Type B pancreatic cell (in vitro differentiated cells): ENCODE measurements at regions not wholly inside any gene's neighbourhood (a gene's known extent, or its start where the extent isn't known, plus 50 kb on each side); places are given as distances from the start of the nearest gene placed in this dataset.

Experiments used
- DNase-seq: peaks from one replicate; pipeline ENCODE4 v3.0.0; 2021; ENCODE audit warnings: mixed read lengths; ENCODE audit not compliant: unreplicated experiment; ENCODE audit errors: extremely low spot score
- H3K27ac Mint-ChIP-seq: 2 replicates; pipeline ENCODE4 v1.8.0; 2021; ENCODE audit warnings: mild to moderate bottlenecking, mixed read lengths
- H3K27me3 Mint-ChIP-seq: 2 replicates; pipeline ENCODE4 v1.8.0; 2021; ENCODE audit warnings: mixed read lengths
- H3K36me3 Mint-ChIP-seq: 2 replicates; pipeline ENCODE4 v1.8.0; 2021; ENCODE audit warnings: mixed read lengths
- H3K4me1 Mint-ChIP-seq: one replicate; pipeline ENCODE4 v1.8.0; 2021; ENCODE audit warnings: mixed read lengths; ENCODE audit not compliant: unreplicated experiment
- H3K4me3 Mint-ChIP-seq: 2 replicates; pipeline ENCODE4 v1.8.0; 2021; ENCODE audit warnings: mild to moderate bottlenecking, mixed read lengths
- H3K9me3 Mint-ChIP-seq: 2 replicates; pipeline ENCODE4 v1.8.0; 2021; ENCODE audit warnings: mixed read lengths
- CTCF ChIP-seq: fragments of 200-600 bp; sonication (generic); conservative IDR thresholded peaks from 2 replicates; pipeline ENCODE4 v1.5.0; 2021; ENCODE audit warnings: antibody characterized with exemption, mild to moderate bottlenecking

DNA sequence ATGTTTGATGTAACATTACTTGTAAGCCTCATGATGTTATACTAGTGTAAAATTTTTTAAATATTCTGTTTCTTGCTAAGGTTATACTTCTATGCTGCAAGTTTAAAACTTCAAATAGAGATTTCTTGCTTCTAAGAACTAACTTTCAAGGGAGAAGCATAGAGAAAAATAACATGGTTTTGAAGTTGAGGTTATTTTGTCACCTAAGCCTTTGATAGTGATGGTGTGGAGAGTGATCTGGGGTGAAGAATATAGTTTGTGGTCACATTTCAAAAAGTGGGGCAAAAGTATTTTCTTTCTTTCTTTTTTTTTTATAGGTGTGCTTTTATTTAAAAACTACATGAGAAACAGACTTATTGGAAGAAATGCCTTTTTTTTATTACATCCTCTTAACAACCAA lies 162.4 kb downstream of the GATA3 start:
- no peak overlapping the region for H3K4me3 Mint-ChIP-seq
- no peaks in the 10 kb centered on the region for H3K27me3 Mint-ChIP-seq
- peaks cover 4% of the 10 kb centered on the region for H3K4me1 Mint-ChIP-seq
- no peak for TF ChIP-seq CTCF
- no peaks in the 10 kb centered on the region for H3K36me3 Mint-ChIP-seq
- no peaks in the 10 kb centered on the region for H3K9me3 Mint-ChIP-seq
- DNase-seq = no peak
- H3K27ac Mint-ChIP-seq = no peak overlapping the region

GRCh38 chr10:8221451-8221850 lies 167.0 kb downstream of the GATA3 start:
- Mint-ChIP-seq H3K4me3 (no peak overlapping the region), H3K4me1 (no peaks in the 10 kb centered on the region), H3K27me3 (peaks cover 4% of the 10 kb centered on the region), H3K9me3 (no peaks in the 10 kb centered on the region), H3K27ac (no peak overlapping the region), H3K36me3 (no peaks in the 10 kb centered on the region)
- no peak for DNase-seq
- TF ChIP-seq CTCF = no peak

GRCh38 chr10:8224591-8224990 lies 170.1 kb downstream of the GATA3 start:
- H3K36me3 Mint-ChIP-seq = no peaks in the 10 kb centered on the region
- H3K4me1 Mint-ChIP-seq = no peaks in the 10 kb centered on the region
- H3K27me3 Mint-ChIP-seq = peaks cover 4% of the 10 kb centered on the region
- no peak overlapping the region for H3K27ac Mint-ChIP-seq
- H3K4me3 Mint-ChIP-seq = no peak overlapping the region
- DNase-seq = no peak
- H3K9me3 Mint-ChIP-seq = no peaks in the 10 kb centered on the region
- TF ChIP-seq CTCF = no peak

- H3K36me3 Mint-ChIP-seq = no peaks in the 10 kb centered on the region
- no peaks in the 10 kb centered on the region for H3K9me3 Mint-ChIP-seq
- no peak for DNase-seq
- no peak overlapping the region for H3K27ac Mint-ChIP-seq
- no peaks in the 10 kb centered on the region for H3K4me1 Mint-ChIP-seq
- no peak for TF ChIP-seq CTCF
- no peak overlapping the region for H3K4me3 Mint-ChIP-seq
- peaks cover 4% of the 10 kb centered on the region for H3K27me3 Mint-ChIP-seq
Measured at GRCh38 chr10:8225187-8225586, 170.7 kb downstream of the GATA3 start.

DNA sequence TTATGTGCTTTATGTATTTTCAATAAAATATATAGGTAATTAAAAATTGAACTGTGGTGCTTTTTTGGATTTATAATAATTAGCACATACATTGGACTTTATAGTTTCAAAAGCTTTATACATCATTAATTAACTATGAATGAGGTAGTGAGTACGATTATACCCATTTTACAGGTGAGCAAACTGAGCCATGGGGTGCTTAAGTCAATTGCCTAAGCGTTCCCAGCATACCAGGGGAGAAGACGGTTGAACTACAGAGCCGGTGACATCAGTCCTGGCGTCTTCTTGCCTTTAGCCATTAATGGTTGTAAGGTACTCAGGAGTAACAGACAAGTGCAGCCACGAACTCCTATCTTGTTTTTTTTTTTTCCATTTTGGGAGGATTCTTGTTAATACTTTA lies 172.8 kb downstream of the GATA3 start:
- H3K36me3 Mint-ChIP-seq = no peaks in the 10 kb centered on the region
- no peaks in the 10 kb centered on the region for H3K9me3 Mint-ChIP-seq
- peaks cover 4% of the 10 kb centered on the region for H3K27me3 Mint-ChIP-seq
- TF ChIP-seq CTCF = no peak
- no peak overlapping the region for H3K4me3 Mint-ChIP-seq
- H3K27ac Mint-ChIP-seq = no peak overlapping the region
- H3K4me1 Mint-ChIP-seq = no peaks in the 10 kb centered on the region
- no peak for DNase-seq

GRCh38 chr10:8229153-8229552 lies 174.7 kb downstream of the GATA3 start:
- no peak for TF ChIP-seq CTCF
- Mint-ChIP-seq H3K9me3 (no peaks in the 10 kb centered on the region), H3K4me1 (no peaks in the 10 kb centered on the region), H3K4me3 (no peak overlapping the region), H3K27ac (no peak overlapping the region), H3K27me3 (peaks cover 2% of the 10 kb centered on the region), H3K36me3 (no peaks in the 10 kb centered on the region)
- no peak for DNase-seq
